CD14-positive monocyte (primary cell): ENCODE measurements at regions not wholly inside any gene's neighbourhood (a gene's known extent, or its start where the extent isn't known, plus 50 kb on each side); places are given as distances from the start of the nearest gene placed in this dataset.

Experiments
- DNase-seq, 3 donors: peaks; one replicate each; pipeline ENCODE4 v3.0.0-alpha.2; 2011 to 2022
- H2AFZ ChIP-seq: 2 replicates; pipeline ENCODE4 v1.6.0; 2012; ENCODE audit warnings: mild to moderate bottlenecking, low read depth, low read length, inconsistent platforms; ENCODE audit not compliant: insufficient read depth, poor library complexity, severe bottlenecking
- H3K27ac ChIP-seq, 2 donors: 1 replicate in 1 of 2; 2 replicates in 1 of 2; pipeline ENCODE4 v1.5.1; 2012 to 2013; ENCODE audit warnings: low read length in 2 of 2, control low read depth in 1 of 2, inconsistent platforms in 1 of 2, low read depth in 1 of 2, mild to moderate bottlenecking in 1 of 2
- H3K27me3 ChIP-seq, 2 donors: one replicate each; pipeline versions ENCODE4 v1.6.0 to v1.6.1; 2011 to 2013; ENCODE audit warnings: low read length in 2 of 2; ENCODE audit not compliant: control insufficient read depth in 2 of 2, insufficient read depth in 2 of 2
- H3K36me3 ChIP-seq, 2 donors: replicated peaks in 1 of 2; 1 replicate in 1 of 2; 2 replicates in 1 of 2; pipeline versions ENCODE4 v1.5.1 to v1.6.1; 2012 to 2013; ENCODE audit warnings: low read length in 2 of 2, control low read depth in 1 of 2, inconsistent platforms in 1 of 2, mild to moderate bottlenecking in 1 of 2; ENCODE audit not compliant: insufficient read depth in 2 of 2, control insufficient read depth in 1 of 2
- H3K4me1 ChIP-seq, 2 donors: 1 replicate in 1 of 2; 2 replicates in 1 of 2; pipeline versions ENCODE4 v1.5.1 to v1.6.1; 2012 to 2013; ENCODE audit warnings: low read length in 2 of 2, control low read depth in 1 of 2, inconsistent platforms in 1 of 2, mild to moderate bottlenecking in 1 of 2, moderate library complexity in 1 of 2; ENCODE audit not compliant: insufficient read depth in 2 of 2, control insufficient read depth in 1 of 2
- H3K4me2 ChIP-seq: replicated peaks from 2 replicates; pipeline ENCODE3; 2012; ENCODE audit warnings: low read length, moderate library complexity, mild to moderate bottlenecking; ENCODE audit not compliant: poor library complexity, severe bottlenecking; ENCODE audit errors: extremely low read depth
- H3K4me3 ChIP-seq, 3 experiments: fragments of 200-600 bp in 1 of 3; sonication (generic) in 1 of 3; replicated peaks in 1 of 3; 1 replicate in 2 of 3; 2 replicates in 1 of 3; pipeline ENCODE4 v1.5.1; 2011 to 2013; ENCODE audit warnings: low read length in 3 of 3, mild to moderate bottlenecking in 3 of 3, control low read depth in 2 of 3, low read depth in 2 of 3, inconsistent platforms in 1 of 3, moderate library complexity in 1 of 3
- H3K79me2 ChIP-seq: 2 replicates; pipeline ENCODE4 v1.6.0; 2012; ENCODE audit warnings: mild to moderate bottlenecking, control low read depth, inconsistent platforms, low read length, moderate library complexity; ENCODE audit not compliant: insufficient read depth
- H3K9ac ChIP-seq: 2 replicates; pipeline ENCODE4 v1.6.0; 2017; ENCODE audit warnings: low read length, mild to moderate bottlenecking; ENCODE audit not compliant: insufficient read depth, poor library complexity, severe bottlenecking
- H3K9me3 ChIP-seq, 2 donors: replicated peaks in 1 of 2; 1 replicate in 1 of 2; 2 replicates in 1 of 2; pipeline versions ENCODE4 v1.5.1 to v1.6.1; 2012 to 2013; ENCODE audit warnings: low read length in 2 of 2, control low read depth in 1 of 2; ENCODE audit not compliant: control insufficient read depth in 1 of 2, insufficient read depth in 1 of 2
- H4K20me1 ChIP-seq: 2 replicates; pipeline ENCODE4 v1.6.0; 2012; ENCODE audit warnings: mild to moderate bottlenecking, low read length, control low read depth, moderate library complexity; ENCODE audit not compliant: insufficient read depth
- H3K27ac Mint-ChIP-seq, 7 donors: one replicate each; pipeline ENCODE4 v1.8.0; 2020; ENCODE audit warnings: mild to moderate bottlenecking in 7 of 7, mixed read lengths in 7 of 7, moderate library complexity in 6 of 7, inconsistent platforms in 2 of 7
- H3K27me3 Mint-ChIP-seq, 3 donors: one replicate each; pipeline ENCODE4 v1.8.0; 2021 to 2022; ENCODE audit warnings: low read depth in 3 of 3, mild to moderate bottlenecking in 3 of 3, mixed read lengths in 3 of 3, moderate library complexity in 3 of 3, inconsistent platforms in 1 of 3
- H3K36me3 Mint-ChIP-seq, 2 donors: one replicate each; pipeline ENCODE4 v1.8.0; 2020; ENCODE audit warnings: mixed read lengths in 2 of 2, inconsistent platforms in 1 of 2, mild to moderate bottlenecking in 1 of 2
- H3K4me1 Mint-ChIP-seq: one replicate; pipeline ENCODE4 v1.8.0; 2020; ENCODE audit warnings: mild to moderate bottlenecking, mixed read lengths
- H3K4me3 Mint-ChIP-seq, 2 donors: one replicate each; pipeline ENCODE4 v1.8.0; 2020; ENCODE audit warnings: mild to moderate bottlenecking in 2 of 2, mixed read lengths in 2 of 2, moderate library complexity in 1 of 2
- H3K9me3 Mint-ChIP-seq, 7 donors: one replicate each; pipeline ENCODE4 v1.8.0; 2020 to 2022; ENCODE audit warnings: mixed read lengths in 7 of 7, mild to moderate bottlenecking in 6 of 7, moderate library complexity in 6 of 7, inconsistent platforms in 2 of 7
- WGBS: methylation state at CpG from one replicate; pipeline ENCODE4 v1.1.5; 2013; ENCODE audit warnings: missing lambda C conversion rate; ENCODE audit not compliant: insufficient coverage; 5-methylcytosine and 5-hydroxymethylcytosine counted together
- intact Hi-C, 2 donors: fragments of 100-400 bp; cut with micrococcal nuclease; formaldehyde crosslinking; loops; one replicate each; pipeline versions ENCODE4 v1.15.0 to v1.15.1; 2023
- TF ChIP-seq, protein P1 (sequence below): fragments of 200-600 bp; IDR thresholded peaks from one replicate; pipeline ENCODE4 v1.8.0; 2022; ENCODE audit warnings: antibody characterized with exemption, mild to moderate bottlenecking

- Histone ChIP-seq H3K9ac (no peak overlapping the region), H3K27ac (no peak overlapping the region), H3K36me3 (no peaks in the 10 kb centered on the region), H4K20me1 (no peaks in the 10 kb centered on the region), H3K4me1 (no peaks in the 10 kb centered on the region), H3K79me2 (no peaks in the 10 kb centered on the region), H2AFZ (no peak overlapping the region), H3K4me2 (no peak overlapping the region), H3K27me3 (no peaks in the 10 kb centered on the region), H3K9me3 (no peaks in the 10 kb centered on the region), H3K4me3 (no peak overlapping the region)
- TF ChIP-seq, protein P1, sequence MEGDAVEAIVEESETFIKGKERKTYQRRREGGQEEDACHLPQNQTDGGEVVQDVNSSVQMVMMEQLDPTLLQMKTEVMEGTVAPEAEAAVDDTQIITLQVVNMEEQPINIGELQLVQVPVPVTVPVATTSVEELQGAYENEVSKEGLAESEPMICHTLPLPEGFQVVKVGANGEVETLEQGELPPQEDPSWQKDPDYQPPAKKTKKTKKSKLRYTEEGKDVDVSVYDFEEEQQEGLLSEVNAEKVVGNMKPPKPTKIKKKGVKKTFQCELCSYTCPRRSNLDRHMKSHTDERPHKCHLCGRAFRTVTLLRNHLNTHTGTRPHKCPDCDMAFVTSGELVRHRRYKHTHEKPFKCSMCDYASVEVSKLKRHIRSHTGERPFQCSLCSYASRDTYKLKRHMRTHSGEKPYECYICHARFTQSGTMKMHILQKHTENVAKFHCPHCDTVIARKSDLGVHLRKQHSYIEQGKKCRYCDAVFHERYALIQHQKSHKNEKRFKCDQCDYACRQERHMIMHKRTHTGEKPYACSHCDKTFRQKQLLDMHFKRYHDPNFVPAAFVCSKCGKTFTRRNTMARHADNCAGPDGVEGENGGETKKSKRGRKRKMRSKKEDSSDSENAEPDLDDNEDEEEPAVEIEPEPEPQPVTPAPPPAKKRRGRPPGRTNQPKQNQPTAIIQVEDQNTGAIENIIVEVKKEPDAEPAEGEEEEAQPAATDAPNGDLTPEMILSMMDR, result no peak
- 100% methylated on average over 1 of the region's 2 CpGs for WGBS
- no peaks in the 10 kb centered on the region for H3K4me1 Mint-ChIP-seq
- H3K27ac Mint-ChIP-seq, result no peak overlapping the region
- peaks cover 0 to 7% (median 2%) of the 10 kb centered on the region in 7 donors for H3K9me3 Mint-ChIP-seq
- no peak overlapping the region for H3K4me3 Mint-ChIP-seq
- H3K36me3 Mint-ChIP-seq, result no peaks in the 10 kb centered on the region
- H3K27me3 Mint-ChIP-seq, result peaks cover 0 to 2% (median 0%) of the 10 kb centered on the region in 3 donors
- intact Hi-C loops, result no loop called here
- no peak for DNase-seq
These were observed 752.1 kb upstream of the ALCAM start for GRCh38 chr3:104614564-104614963.

- H3K4me1 Mint-ChIP-seq, result no peaks in the 10 kb centered on the region
- intact Hi-C loops, result no loop called here
These were observed 738.4 kb upstream of the ALCAM start for GRCh38 chr3:104628185-104628789.

More at GRCh38 chr3:104628185-104628789, 738.4 kb upstream of the ALCAM start:
- no peaks in the 10 kb centered on the region for H3K36me3 ChIP-seq
- no peaks in the 10 kb centered on the region for H3K27me3 Mint-ChIP-seq
- no peak overlapping the region for H3K4me3 ChIP-seq
- no peak overlapping the region for H3K4me2 ChIP-seq
- peak in 2 of 3 donors; percentile 4 to 5 for DNase-seq
- H3K9me3 Mint-ChIP-seq, result peaks cover 3 to 16% (median 7%) of the 10 kb centered on the region in 7 donors
- no peaks in the 10 kb centered on the region for H3K4me1 ChIP-seq
- H2AFZ ChIP-seq, result no peak overlapping the region
- no peak overlapping the region for H3K27ac Mint-ChIP-seq
- H4K20me1 ChIP-seq, result no peaks in the 10 kb centered on the region
- no peaks in the 10 kb centered on the region for H3K27me3 ChIP-seq
- H3K4me3 Mint-ChIP-seq, result no peak overlapping the region
- H3K36me3 Mint-ChIP-seq, result no peaks in the 10 kb centered on the region
- H3K9me3 ChIP-seq, result peaks cover 10 to 12% of the 10 kb centered on the region in 2 donors
- TF ChIP-seq, protein P1, result peak; percentile 12
- H3K27ac ChIP-seq, result no peak overlapping the region
- H3K9ac ChIP-seq, result no peak overlapping the region
- no peaks in the 10 kb centered on the region for H3K79me2 ChIP-seq
- 90% methylated on average over 2 of the region's 6 CpGs for WGBS
